Smooth muscle cell (in vitro differentiated cells): ENCODE measurements at regions not wholly inside any gene's neighbourhood (a gene's known extent, or its start where the extent isn't known, plus 50 kb on each side); places are given as distances from the start of the nearest gene placed in this dataset.
A peak's percentile ranks its signal among the peaks of the same experiment; 100 is the strongest.

Source experiments
- DNase-seq: peaks from one replicate; lab custom pipeline; 2025; ENCODE audit not compliant: unreplicated experiment; lab: John Stamatoyannopoulos, UW
- H2AFZ ChIP-seq: fragments of 200-600 bp; sonication (generic); 2 replicates; pipeline ENCODE4 v1.6.0; 2016; ENCODE audit warnings: antibody characterized with exemption, low read depth, mild to moderate bottlenecking
- H3F3A ChIP-seq: fragments of 200-600 bp; sonication (generic); 2 replicates; pipeline ENCODE4 v1.6.0; 2017; ENCODE audit warnings: antibody characterized with exemption, low read depth
- H3K27ac ChIP-seq: fragments of 200-600 bp; sonication (generic); 2 replicates; pipeline ENCODE4 v1.5.1; 2016; ENCODE audit warnings: low read depth, mild to moderate bottlenecking
- H3K27me3 ChIP-seq: fragments of 200-600 bp; sonication (generic); 2 replicates; pipeline ENCODE4 v1.6.1; 2016; ENCODE audit warnings: low read depth, mild to moderate bottlenecking
- H3K36me3 ChIP-seq: fragments of 200-600 bp; sonication (generic); 2 replicates; pipeline ENCODE4 v1.5.1; 2016; ENCODE audit warnings: low read depth
- H3K4me1 ChIP-seq: fragments of 200-600 bp; sonication (generic); 2 replicates; pipeline ENCODE4 v1.5.1; 2016; ENCODE audit warnings: low read depth
- H3K4me2 ChIP-seq: fragments of 200-600 bp; sonication (generic); 2 replicates; pipeline ENCODE4 v1.6.0; 2016; ENCODE audit warnings: mild to moderate bottlenecking
- H3K4me3 ChIP-seq: fragments of 200-600 bp; sonication (generic); 2 replicates; pipeline ENCODE4 v1.5.1; 2016; ENCODE audit warnings: mild to moderate bottlenecking
- H3K79me2 ChIP-seq: fragments of 200-600 bp; sonication (generic); 2 replicates; pipeline ENCODE4 v1.6.0; 2016; ENCODE audit warnings: low read depth, mild to moderate bottlenecking
- H3K9ac ChIP-seq: fragments of 200-600 bp; sonication (generic); 2 replicates; pipeline ENCODE4 v1.6.0; 2016; ENCODE audit warnings: low read depth
- H3K9me3 ChIP-seq: fragments of 200-600 bp; sonication (generic); replicated peaks from 2 replicates; pipeline ENCODE4 v1.5.1; 2016; ENCODE audit warnings: low read depth
- H4K20me1 ChIP-seq: fragments of 200-600 bp; sonication (generic); 2 replicates; pipeline ENCODE4 v1.6.0; 2016; ENCODE audit warnings: low read depth
- WGBS: methylation state at CpG from one replicate; pipeline ENCODE4 v1.1.7; 2016; ENCODE audit warnings: low lambda C conversion rate; 5-methylcytosine and 5-hydroxymethylcytosine counted together
- TF ChIP-seq, protein P1 (sequence below): fragments of 200-600 bp; sonication (generic); IDR thresholded peaks from 2 replicates; pipeline ENCODE4 v1.5.1; 2017; ENCODE audit warnings: borderline replicate concordance, mild to moderate bottlenecking, antibody characterized with exemption; ENCODE audit not compliant: insufficient read depth, poor library complexity, severe bottlenecking

DNA sequence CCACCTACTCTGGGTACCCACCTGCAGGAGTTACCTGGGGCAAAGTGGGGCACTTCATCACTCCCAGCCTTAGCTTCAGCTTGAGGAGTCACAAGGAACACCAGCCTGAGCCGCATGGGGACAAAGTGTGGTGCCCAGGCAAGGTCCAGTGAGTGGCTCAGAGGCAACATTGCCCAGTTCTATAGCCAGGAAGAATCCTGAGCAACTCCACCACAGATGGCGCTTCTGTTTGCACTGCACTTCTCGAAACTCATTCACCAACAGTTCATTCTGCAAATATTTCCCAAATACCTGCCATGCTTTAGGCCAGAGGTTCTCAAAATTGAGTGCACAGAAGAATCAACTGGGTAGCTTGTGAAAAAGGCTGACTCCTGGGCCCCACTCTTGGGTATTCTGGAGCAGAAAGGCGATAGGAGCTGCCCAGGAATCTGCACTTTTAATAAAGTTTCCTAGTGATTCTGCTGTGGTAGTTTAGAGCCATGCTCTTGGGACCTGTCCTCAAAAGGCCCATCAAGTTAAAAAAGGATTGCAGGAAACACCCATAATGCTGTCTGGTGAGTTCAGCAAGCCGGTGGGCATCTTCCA, 83.1 kb downstream of the VEGFA start:
- no peaks in the 10 kb centered on the region for H3K9me3 ChIP-seq
- no peak overlapping the region for H3K4me3 ChIP-seq
- TF ChIP-seq, protein P1, sequence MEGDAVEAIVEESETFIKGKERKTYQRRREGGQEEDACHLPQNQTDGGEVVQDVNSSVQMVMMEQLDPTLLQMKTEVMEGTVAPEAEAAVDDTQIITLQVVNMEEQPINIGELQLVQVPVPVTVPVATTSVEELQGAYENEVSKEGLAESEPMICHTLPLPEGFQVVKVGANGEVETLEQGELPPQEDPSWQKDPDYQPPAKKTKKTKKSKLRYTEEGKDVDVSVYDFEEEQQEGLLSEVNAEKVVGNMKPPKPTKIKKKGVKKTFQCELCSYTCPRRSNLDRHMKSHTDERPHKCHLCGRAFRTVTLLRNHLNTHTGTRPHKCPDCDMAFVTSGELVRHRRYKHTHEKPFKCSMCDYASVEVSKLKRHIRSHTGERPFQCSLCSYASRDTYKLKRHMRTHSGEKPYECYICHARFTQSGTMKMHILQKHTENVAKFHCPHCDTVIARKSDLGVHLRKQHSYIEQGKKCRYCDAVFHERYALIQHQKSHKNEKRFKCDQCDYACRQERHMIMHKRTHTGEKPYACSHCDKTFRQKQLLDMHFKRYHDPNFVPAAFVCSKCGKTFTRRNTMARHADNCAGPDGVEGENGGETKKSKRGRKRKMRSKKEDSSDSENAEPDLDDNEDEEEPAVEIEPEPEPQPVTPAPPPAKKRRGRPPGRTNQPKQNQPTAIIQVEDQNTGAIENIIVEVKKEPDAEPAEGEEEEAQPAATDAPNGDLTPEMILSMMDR, result no peak
- no peak for DNase-seq
- no peaks in the 10 kb centered on the region for H4K20me1 ChIP-seq
- H3K36me3 ChIP-seq, result no peaks in the 10 kb centered on the region
- H3F3A ChIP-seq, result no peaks in the 10 kb centered on the region
- no peaks in the 10 kb centered on the region for H3K27me3 ChIP-seq
- H3K9ac ChIP-seq, result no peak overlapping the region
- no peaks in the 10 kb centered on the region for H3K79me2 ChIP-seq
- H3K27ac ChIP-seq, result no peak overlapping the region
- 95% methylated on average over 5 of the region's 5 CpGs for WGBS
- H3K4me1 ChIP-seq, result peaks cover 6% of the 10 kb centered on the region
- H3K4me2 ChIP-seq, result no peak overlapping the region
- no peak overlapping the region for H2AFZ ChIP-seq

DNA sequence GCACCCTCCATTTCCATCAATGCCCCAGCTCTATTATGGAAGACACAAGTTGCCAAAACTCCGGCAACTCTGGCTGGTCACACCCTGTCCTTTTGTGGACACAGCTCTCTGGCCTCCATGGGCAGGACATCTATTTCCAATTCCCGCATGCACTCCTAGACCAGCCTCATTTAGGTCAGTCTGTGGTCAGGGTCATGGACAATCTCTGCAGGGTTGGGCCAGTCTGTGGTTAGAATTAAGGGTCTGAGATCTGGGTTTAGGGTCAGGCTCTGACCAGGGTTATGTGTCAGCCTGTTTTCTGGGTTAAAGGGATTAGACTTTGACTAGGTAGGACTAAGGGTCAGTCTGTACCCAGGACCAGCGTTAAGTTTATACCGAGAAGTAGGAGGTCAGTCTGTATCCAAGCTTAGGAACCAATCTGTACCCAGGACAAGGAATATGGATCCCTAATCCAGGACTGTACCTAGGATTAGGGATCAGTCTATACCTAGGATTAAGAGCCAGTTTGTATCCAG, 82.4 kb downstream of the VEGFA start:
- Histone ChIP-seq H3K27me3 (no peaks in the 10 kb centered on the region), H3K4me2 (no peak overlapping the region), H3K27ac (no peak overlapping the region), H3F3A (no peaks in the 10 kb centered on the region), H3K4me1 (no peaks in the 10 kb centered on the region), H3K4me3 (no peak overlapping the region), H3K9ac (no peak overlapping the region), H4K20me1 (no peaks in the 10 kb centered on the region), H3K36me3 (no peaks in the 10 kb centered on the region), H3K9me3 (no peaks in the 10 kb centered on the region), H2AFZ (no peak overlapping the region), H3K79me2 (no peaks in the 10 kb centered on the region)
- TF ChIP-seq, protein P1, result no peak
- no peak for DNase-seq
- 93% methylated on average over 4 of the region's 4 CpGs for WGBS

DNA sequence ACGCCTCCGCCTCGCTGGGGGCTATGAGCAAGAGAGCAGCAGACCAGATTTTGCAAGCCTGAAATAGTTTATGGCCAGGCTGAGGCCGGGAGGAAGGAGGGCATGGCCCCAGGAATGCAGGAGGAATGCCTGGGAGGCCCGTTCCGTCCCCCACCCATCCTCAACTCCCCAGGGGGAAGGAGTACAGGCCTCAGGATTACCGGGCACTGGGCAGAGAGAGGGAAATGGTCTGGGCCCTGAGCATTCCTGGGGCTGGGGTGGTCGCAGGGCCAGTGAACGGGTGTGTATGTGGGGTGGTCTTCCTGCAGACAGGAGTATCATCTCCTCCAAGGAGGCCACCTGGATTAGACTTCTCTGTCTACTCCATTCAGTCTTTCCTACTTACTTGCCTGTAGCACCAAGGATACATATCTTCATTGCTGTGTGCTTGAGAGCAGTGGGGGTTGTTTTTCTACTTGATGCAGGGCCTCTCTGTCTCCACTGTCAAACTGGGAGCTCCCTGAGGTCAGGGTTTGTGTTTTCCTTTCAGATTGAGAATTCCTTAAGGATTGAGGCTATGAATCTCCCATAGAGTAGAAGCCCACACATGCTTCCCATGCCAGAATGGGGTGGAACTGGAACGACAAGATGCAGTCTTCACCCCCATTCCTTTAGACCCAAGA, 81.3 kb downstream of the VEGFA start:
- Histone ChIP-seq H3K27me3 (no peaks in the 10 kb centered on the region), H3F3A (no peaks in the 10 kb centered on the region), H3K4me2 (peak overlapping the region; percentile 42), H3K9me3 (no peaks in the 10 kb centered on the region), H3K79me2 (no peaks in the 10 kb centered on the region), H4K20me1 (no peaks in the 10 kb centered on the region), H3K36me3 (no peaks in the 10 kb centered on the region), H3K9ac (no peak overlapping the region), H3K27ac (no peak overlapping the region), H3K4me1 (no peaks in the 10 kb centered on the region), H3K4me3 (no peak overlapping the region), H2AFZ (no peak overlapping the region)
- TF ChIP-seq, protein P1, result no peak
- DNase-seq, result no peak
- WGBS, result 29% methylated on average over 10 of the region's 10 CpGs
